Gastrocnemius medialis (tissue), 4 donors: ENCODE measurements at regions not wholly inside any gene's neighbourhood (a gene's known extent, or its start where the extent isn't known, plus 50 kb on each side); places are given as distances from the start of the nearest gene placed in this dataset.

Experiments
- CTCF ChIP-seq, 5 experiments: fragments of 450-650 bp in 3 of 5; fragments of 200-600 bp in 2 of 5; sonication (generic) in 2 of 5; IDR thresholded peaks in 4 of 5; conservative IDR thresholded peaks in 1 of 5; 1 replicate in 4 of 5; 2 replicates in 1 of 5; pipeline ENCODE4 v1.5.1; 2016 to 2019; ENCODE audit warnings: antibody characterized with exemption in 5 of 5, mild to moderate bottlenecking in 3 of 5, moderate library complexity in 3 of 5
- POLR2A ChIP-seq, 2 donors: fragments of 450-650 bp; IDR thresholded peaks; one replicate each; pipeline ENCODE4 v1.6.1; 2017; ENCODE audit warnings: antibody characterized with exemption in 2 of 2, mild to moderate bottlenecking in 2 of 2, moderate library complexity in 2 of 2

- no peak for TF ChIP-seq POLR2A (IDR thresholded peaks at IDR 0.05)
- no peak for TF ChIP-seq CTCF (IDR thresholded peaks at IDR 0.05 in 4 of 5, conservative IDR thresholded peaks at IDR 0.05 in 1 of 5)
Measured at GRCh38 chr18:64334748-64335147, 185.9 kb upstream of the LINC00305 start.
